Chondrocyte (in vitro differentiated cells): ENCODE measurements at regions not wholly inside any gene's neighbourhood (a gene's known extent, or its start where the extent isn't known, plus 50 kb on each side); places are given as distances from the start of the nearest gene placed in this dataset.

Experiments
- DNase-seq: peaks from one replicate; pipeline ENCODE4 v3.0.0; 2021; ENCODE audit warnings: mixed read lengths, low spot score
- H3K27ac Mint-ChIP-seq: one replicate; pipeline ENCODE4 v1.8.0; 2021; ENCODE audit warnings: mild to moderate bottlenecking, moderate library complexity, mixed read lengths; ENCODE audit not compliant: unreplicated experiment
- H3K27me3 Mint-ChIP-seq: 2 replicates; pipeline ENCODE4 v1.8.0; 2021; ENCODE audit warnings: low read depth, mixed read lengths
- H3K36me3 Mint-ChIP-seq: 2 replicates; pipeline ENCODE4 v1.8.0; 2021; ENCODE audit warnings: low read depth, mixed read lengths
- H3K4me1 Mint-ChIP-seq: 2 replicates; pipeline ENCODE4 v1.8.0; 2021; ENCODE audit warnings: low read depth, mild to moderate bottlenecking, mixed read lengths
- H3K4me3 Mint-ChIP-seq: one replicate; pipeline ENCODE4 v1.8.0; 2021; ENCODE audit warnings: mild to moderate bottlenecking, moderate library complexity, mixed read lengths; ENCODE audit not compliant: unreplicated experiment
- H3K9me3 Mint-ChIP-seq: 2 replicates; pipeline ENCODE4 v1.8.0; 2021; ENCODE audit warnings: low read depth, mixed read lengths
- TF ChIP-seq, protein P1 (sequence below): fragments of 200-600 bp; sonication (generic); IDR thresholded peaks from 2 replicates; pipeline ENCODE4 v1.5.0; 2021; ENCODE audit warnings: antibody characterized with exemption, mild to moderate bottlenecking, moderate library complexity

DNA sequence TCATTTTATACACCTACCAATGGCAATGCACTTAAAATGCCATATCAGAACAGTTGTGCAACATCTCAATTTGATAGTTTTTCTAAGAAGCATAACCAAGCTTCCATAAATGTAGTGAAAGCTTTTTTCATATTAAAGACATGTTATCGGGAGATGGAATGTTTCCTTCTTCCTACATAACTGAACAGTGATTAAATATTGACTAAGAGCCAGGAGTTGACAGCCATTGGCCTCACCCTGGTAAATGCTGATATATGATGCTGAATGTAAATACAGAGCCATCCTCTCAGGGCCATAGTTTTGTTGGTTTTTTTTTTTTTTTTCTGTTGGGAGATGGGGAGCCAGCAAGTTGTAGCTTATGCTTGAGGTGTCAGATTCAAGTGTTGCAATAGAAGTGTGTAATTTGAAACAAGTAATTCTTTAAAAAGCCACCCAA lies 203.3 kb upstream of the IL12A start:
- H3K4me1 Mint-ChIP-seq, result peaks cover 73% of the 10 kb centered on the region
- no peak for DNase-seq
- TF ChIP-seq, protein P1, sequence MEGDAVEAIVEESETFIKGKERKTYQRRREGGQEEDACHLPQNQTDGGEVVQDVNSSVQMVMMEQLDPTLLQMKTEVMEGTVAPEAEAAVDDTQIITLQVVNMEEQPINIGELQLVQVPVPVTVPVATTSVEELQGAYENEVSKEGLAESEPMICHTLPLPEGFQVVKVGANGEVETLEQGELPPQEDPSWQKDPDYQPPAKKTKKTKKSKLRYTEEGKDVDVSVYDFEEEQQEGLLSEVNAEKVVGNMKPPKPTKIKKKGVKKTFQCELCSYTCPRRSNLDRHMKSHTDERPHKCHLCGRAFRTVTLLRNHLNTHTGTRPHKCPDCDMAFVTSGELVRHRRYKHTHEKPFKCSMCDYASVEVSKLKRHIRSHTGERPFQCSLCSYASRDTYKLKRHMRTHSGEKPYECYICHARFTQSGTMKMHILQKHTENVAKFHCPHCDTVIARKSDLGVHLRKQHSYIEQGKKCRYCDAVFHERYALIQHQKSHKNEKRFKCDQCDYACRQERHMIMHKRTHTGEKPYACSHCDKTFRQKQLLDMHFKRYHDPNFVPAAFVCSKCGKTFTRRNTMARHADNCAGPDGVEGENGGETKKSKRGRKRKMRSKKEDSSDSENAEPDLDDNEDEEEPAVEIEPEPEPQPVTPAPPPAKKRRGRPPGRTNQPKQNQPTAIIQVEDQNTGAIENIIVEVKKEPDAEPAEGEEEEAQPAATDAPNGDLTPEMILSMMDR, result no peak
- H3K4me3 Mint-ChIP-seq, result peak overlapping the region; percentile 11
- no peaks in the 10 kb centered on the region for H3K36me3 Mint-ChIP-seq
- H3K27ac Mint-ChIP-seq, result peak overlapping the region; percentile 76
- H3K9me3 Mint-ChIP-seq, result no peaks in the 10 kb centered on the region
- no peaks in the 10 kb centered on the region for H3K27me3 Mint-ChIP-seq

DNA sequence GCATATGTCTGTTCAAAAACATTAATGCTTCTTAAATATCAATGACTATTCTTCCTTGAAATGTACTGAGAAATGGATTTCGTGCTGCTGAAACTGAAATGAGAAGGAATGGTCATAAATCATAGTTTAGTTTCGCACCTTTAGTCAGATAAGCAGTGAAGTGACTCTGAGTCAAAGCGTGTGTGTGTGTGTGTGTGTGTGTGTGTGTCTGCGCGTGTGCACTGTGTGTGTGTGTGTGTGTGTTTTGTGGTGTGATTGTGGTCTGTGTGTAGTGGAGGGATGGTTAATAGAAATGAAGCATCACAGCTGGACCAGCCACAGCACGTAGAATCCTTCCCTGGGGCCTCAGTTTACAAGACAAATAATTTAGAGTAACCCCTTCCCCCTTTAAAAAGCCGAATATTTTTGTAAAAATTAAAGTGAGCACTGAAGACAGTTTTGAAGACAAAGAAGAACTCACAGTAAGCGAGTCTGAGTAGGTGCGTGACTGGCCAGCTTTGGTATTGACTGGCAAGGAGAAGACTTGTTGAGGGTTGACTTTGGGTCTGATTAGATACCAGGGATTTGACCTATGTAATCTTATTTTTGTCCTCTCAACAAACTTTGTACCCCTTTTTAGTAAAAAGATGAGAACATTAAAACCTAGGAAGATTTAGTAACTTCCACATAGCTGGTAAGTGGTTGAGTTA lies 202.0 kb upstream of the IL12A start:
- TF ChIP-seq, protein P1, result no peak
- Mint-ChIP-seq H3K4me3 (no peak overlapping the region), H3K4me1 (peaks cover 82% of the 10 kb centered on the region), H3K9me3 (no peaks in the 10 kb centered on the region), H3K27me3 (no peaks in the 10 kb centered on the region), H3K36me3 (no peaks in the 10 kb centered on the region), H3K27ac (peak overlapping the region; percentile 92)
- DNase-seq, result no peak

DNA sequence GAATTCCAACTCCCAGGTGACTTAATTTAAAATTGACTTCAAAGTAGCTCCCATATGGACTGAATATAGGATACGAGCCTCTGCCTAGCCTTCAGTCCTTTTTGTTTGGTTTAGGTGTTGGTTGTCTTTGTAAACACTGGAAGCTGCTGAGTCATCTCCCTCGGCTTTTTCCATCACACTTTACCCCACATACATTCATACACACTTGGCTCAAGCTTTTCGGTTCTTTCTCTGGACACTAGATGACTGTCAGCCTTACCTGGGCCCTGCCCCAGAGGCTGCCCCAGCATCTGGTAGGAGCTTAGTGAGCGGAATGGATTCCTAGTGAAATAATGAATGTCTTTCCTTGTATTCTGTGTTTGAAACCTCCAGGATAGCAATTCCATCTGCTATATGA lies 201.5 kb upstream of the IL12A start:
- H3K4me3 Mint-ChIP-seq, result no peak overlapping the region
- peaks cover 85% of the 10 kb centered on the region for H3K4me1 Mint-ChIP-seq
- no peaks in the 10 kb centered on the region for H3K27me3 Mint-ChIP-seq
- TF ChIP-seq, protein P1, result no peak
- peak overlapping the region; percentile 92 for H3K27ac Mint-ChIP-seq
- H3K9me3 Mint-ChIP-seq, result no peaks in the 10 kb centered on the region
- H3K36me3 Mint-ChIP-seq, result no peaks in the 10 kb centered on the region
- DNase-seq, result no peak

DNA sequence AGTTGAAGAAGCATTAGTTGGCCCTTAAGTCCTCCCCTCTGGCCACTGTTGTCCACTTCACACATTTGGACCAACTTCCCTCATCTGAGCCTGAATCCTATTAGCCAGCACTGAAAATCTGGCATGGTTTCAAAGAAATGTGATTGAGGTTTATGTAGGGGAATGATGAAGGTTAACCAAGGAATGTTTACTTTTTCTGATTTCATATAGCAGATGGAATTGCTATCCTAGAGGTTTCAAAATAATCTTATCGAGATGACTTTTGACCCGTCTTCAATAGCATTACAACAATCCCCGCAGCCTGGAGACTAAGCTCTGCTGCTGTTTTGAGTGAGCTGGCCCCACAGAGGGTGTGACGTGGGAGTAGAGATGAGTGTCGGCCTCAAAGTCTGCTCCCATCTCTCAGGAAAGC lies 200.8 kb upstream of the IL12A start:
- H3K36me3 Mint-ChIP-seq, result no peaks in the 10 kb centered on the region
- no peak for DNase-seq
- H3K4me3 Mint-ChIP-seq, result peak overlapping the region; percentile 3
- no peaks in the 10 kb centered on the region for H3K27me3 Mint-ChIP-seq
- TF ChIP-seq, protein P1, result no peak
- peak overlapping the region; percentile 92 for H3K27ac Mint-ChIP-seq
- H3K9me3 Mint-ChIP-seq, result no peaks in the 10 kb centered on the region
- H3K4me1 Mint-ChIP-seq, result peaks cover 87% of the 10 kb centered on the region

DNA sequence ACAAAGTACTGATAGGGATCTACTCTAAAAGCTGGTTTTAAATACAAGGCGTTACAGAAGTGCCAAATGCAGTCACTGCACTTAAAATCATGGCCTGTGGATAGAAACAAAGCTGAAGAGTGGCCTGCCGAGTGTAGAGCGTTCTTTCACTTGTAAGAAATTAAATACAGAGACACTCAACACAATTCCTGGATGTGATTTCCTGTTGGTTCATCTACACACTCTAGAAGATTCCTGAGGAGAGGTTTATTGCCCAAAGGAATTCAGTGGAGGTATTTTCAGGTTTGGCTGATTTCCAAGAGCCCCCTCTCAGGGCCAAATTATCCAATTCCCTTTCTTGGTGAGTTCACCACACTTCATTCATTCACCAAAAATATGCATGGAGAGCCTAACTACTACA lies 200.3 kb upstream of the IL12A start:
- H3K36me3 Mint-ChIP-seq, result no peaks in the 10 kb centered on the region
- H3K27ac Mint-ChIP-seq, result peak overlapping the region; percentile 92
- DNase-seq, result no peak
- H3K4me1 Mint-ChIP-seq, result peaks cover 86% of the 10 kb centered on the region
- no peaks in the 10 kb centered on the region for H3K27me3 Mint-ChIP-seq
- peak overlapping the region; percentile 3 for H3K4me3 Mint-ChIP-seq
- TF ChIP-seq, protein P1, result no peak
- no peaks in the 10 kb centered on the region for H3K9me3 Mint-ChIP-seq
